ENCODE measurements at regions not wholly inside any gene's neighbourhood (a gene's known extent, or its start where the extent isn't known, plus 50 kb on each side); places are given as distances from the start of the nearest gene placed in this dataset.
A peak's percentile ranks its signal among the peaks of the same experiment; 100 is the strongest.
"Not testable (repeated sequence)": the region's sequence is repeated elsewhere in the genome, so short reads cannot be mapped to it uniquely, and the experiment has no call there.

DNA sequence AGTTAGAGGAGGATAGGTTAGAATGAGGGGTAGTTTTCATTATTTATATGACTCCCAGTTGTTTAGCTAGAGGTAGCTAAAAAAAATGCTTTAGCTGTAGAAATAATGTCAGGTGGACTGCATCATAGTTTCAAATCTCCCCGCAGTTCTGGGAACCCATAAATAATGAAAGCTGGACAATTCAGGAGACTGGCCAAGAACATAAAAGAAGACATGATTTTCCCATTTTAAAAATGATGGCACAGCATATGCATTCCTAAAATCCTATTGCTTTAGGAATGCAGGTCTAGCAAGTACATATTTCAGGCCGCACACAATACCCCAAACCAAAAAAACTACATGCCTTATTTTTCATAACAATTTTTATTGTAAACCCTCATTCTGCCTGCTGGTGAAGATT, 143.3 kb downstream of the CTH start:
- DNase-seq (ENCODE audit: low read depth) = no peak

DNA sequence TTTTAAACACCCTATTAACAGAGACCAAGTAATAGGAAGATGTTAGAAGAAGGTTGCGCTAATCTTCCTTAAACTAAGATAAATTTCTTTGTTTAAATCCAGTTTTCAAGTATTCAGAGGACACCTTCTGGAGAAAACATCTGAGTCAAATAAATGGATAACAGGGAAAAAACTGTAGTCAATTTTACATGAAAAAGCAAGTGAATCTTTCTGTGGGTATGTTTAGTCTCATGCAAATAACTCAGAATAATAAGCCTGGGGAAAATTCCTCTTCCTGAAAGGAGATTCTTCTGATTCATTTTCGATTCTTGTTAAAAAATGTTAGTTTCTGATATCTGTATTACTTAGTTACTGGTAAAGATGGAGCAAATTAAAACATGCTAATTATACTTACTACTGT, 145.5 kb downstream of the CTH start:
- DNase-seq (ENCODE audit: low read depth) = no peak

DNA sequence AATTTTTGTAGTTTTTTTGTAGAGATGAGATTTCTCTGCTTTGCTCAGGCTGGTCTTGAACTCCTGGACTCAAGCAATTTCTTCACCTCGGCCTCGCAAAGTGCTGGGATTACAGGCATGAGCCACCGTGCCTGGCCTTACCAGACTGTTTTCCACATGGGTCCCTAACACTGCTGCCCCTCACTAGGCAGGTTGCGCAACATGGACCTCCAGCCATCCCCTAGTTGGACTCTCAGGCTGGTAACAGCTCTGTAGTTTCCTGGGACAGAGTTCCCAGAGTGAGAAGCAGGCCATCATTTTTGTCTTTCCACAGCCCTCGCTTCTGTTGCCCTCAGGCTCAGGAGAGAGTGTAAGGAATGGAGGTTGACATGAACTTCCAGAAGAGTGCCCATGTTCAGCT, 156.1 kb downstream of the CTH start:
- no peak for DNase-seq (ENCODE audit: low read depth)

DNA sequence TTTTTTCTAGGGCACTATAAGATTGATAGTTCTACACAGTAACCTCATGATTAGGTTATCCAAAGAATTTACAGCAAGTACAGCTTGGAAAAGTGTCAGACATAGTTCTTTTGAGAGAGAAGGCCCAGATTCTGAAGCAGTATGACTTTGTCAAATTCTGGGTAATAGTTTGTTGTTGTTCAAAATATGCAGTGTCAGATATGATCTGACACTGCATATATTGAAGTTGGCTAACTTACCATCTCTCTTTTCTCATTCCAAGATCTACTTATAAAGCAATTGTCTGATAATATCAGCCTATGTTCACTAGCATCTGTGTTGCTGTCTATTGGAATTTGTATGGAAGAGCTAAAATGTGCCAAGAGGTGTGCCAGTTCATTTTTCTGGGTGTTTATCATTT, 160.1 kb downstream of the CTH start:
- no peak for DNase-seq (ENCODE audit: low read depth)

DNA sequence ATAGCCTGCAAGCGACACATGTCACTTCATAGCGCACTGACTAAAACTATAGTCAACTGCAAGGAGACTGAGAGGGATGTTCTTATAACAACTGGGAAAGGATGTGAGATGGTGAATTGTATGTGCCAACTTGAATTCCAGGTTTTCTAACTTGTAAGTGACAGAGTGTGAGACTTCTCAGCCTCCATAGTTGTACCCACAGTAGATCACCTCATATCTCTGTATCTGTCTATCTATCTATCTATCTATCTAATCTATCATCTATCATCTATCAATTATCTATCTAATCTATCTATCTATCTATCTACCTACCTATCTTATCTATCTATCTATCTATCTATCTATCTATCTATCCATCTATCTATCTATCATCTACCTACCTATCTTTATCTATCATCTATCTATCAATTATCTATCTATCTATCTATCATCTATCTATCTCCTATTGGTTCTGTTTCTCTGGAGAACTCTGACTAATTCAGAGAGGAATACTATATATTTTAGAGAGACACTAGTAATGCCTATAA, 162.3 kb downstream of the CTH start:
- no peak for DNase-seq (ENCODE audit: low read depth)

DNA sequence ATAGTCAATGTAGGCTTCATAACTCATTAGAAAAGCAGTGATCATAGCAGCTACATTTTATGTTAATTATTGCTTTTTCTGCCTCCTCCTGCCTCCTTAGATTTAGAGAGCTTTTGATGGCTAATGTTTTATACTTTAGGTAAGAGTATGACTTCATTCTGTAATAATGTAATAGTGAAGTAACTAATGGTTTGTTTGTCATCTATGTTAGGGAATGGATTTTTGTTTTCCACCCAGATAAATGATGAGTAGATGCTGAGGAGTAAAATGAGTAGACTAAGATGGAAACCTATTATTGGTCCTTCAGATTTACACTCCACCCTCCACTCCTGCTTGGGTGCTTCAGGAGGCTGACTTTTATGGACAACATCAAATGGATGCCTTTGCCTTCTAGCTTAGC, 170.6 kb downstream of the CTH start:
- DNase-seq (ENCODE audit: low read depth) = no peak

DNA sequence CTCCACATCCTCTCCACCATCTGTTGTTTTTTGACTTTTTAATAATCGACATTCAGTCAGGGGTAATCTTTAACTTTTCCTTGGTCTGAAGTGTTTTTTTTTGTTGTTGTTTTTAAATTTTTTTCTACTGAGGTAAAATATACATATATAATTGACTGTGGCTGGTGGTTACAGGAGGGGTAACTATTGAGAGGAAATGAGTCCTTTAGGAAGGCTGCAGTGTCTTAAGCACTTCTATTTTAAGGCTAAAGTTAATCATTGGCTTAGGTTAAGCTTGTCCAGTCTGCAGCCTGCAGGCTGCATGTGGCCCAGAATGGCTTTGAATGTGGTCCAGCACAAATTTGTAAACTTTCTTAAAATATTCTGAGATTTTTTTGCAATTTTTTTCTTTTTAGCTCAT, 172.5 kb downstream of the CTH start:
- DNase-seq (ENCODE audit: low read depth) = no peak

DNA sequence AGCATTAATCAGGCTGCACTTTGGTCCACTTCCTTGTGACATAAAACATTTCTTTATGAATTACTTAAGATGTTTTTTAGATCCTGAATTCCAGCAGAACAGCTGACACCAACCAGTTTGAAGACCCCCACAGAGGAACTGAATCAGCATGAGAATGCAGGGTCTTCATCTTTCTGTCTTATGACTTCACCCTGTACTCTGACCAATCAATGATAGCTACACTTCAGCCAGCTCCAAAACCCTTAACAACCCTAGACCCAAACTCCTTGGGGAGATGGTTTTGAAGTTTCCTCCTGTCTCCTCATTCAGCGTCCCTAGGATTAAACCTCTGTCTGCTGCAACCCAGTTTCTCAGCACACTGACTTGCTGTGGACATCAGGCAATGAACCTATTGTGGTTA, 175.0 kb downstream of the CTH start:
- DNase-seq (ENCODE audit: low read depth) = no peak

DNA sequence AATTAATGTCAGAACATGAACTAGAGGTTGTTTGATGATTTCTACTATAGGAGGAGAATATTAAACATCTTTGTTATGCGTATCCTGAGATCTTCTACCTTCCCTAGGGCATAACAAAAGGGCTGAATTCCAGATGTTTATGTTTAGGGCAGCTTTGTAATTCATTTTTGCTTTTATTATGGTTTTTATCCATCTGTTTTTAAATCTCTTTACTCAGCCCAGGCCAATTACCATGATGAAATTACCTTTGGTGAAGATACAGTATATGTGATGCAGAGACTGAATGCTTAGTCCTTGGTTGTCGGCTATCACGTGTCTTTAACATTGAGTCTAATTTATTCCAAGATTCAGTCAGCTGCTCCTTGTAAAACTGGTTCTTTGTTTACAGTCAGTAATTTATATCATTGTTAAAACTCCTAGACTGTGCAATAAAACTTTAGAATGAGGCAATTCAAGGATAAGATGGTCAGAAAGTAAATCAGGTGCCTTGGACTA, 176.9 kb downstream of the CTH start:
- no peak for DNase-seq (ENCODE audit: low read depth)

DNA sequence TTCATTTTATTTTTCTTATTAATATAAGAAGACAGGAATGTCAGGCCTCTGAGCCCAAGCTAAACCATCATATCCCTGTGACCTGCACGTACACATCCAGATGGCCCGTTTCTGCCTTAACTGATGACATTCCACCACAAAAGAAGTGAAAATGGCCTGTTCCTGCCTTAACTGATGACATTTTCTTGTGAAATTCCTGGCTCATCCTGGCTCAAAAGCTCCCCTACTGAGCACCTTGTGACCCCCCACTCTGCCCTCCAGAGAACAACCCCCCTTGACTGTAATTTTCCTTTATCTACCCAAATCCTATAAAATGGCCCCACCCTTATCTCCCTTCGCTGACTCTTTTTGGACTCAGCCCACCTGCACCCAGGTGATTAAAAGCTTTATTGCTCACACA, 182.5 kb downstream of the CTH start:
- not testable (repeated sequence) for DNase-seq (ENCODE audit: low read depth)

DNA sequence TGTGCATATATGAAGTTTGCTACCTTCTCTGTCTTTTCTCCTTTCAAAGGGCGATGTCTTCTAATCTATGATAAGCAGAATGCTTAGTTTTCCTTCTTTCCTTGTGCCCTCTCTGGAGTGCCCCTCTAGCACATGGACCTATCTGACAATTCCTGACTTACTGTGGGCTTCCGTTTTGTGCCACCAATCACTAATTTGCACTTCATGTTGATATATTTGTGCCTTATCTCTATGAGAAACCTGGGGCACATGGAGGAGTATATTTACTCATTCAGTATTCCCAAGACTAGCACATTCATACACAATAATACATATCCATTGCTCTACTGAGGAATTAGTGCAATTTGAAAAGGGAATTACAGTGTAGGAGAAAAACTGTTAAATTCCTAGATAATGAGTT, 197.7 kb downstream of the CTH start:
- DNase-seq (ENCODE audit: low read depth) = no peak

DNA sequence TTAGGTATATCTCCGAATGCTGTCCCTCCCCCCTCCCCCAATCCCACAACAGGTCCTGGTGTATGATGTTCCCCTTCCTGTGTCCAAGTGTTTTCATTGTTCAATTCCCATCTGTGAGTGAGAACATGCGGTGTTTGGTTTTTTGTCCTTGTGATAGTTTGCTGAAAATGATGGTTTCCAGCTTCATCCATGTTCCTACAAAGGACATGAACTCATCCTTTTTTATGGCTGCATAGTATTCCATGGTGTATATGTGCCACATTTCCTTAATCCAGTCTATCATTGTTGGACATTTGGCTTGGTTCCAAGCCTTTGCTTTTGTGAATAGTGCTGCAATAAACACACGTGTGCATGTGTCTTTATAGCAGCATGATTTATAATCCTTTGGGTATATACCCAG, 199.1 kb downstream of the CTH start:
- DNase-seq (ENCODE audit: low read depth) = not testable (repeated sequence)

DNA sequence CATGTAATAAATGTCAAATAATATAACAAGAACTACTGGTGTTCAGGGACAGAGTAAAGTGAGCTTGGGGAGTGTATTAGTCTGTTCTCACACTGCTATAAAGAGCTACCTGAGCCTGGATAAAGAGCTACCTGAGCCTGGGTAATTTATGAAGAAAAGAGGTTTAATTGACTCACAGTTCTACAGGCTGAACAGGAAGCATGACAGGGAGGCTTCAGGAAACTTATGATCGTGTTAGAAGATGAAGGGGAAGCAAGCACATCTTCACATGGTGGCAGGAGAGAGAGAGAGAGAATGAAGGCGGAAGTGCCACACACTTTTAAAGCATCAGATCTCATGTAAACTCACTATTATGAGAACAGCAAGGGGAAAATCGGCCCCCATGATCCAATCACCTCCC, 205.9 kb downstream of the CTH start:
- no peak for DNase-seq (ENCODE audit: low read depth)

DNA sequence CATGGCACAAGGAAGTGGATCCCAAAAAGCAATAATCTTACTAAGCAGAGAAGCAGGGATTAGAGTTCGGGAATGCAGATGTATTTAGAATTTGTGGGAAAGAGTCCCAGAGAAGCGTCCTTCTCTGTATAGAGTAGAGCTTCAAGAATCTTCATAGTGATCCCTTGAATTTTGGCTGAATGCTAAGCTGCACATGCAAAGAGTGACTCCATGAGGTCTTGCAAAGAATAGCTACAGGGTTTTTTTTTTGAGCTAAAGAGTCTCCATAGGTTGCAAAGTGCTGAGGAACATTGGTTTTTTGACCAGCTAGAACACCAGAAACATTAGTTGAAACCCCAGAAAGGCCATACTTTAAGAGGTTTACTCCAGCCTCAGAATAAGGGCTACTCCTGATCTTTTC, 206.7 kb downstream of the CTH start:
- no peak for DNase-seq (ENCODE audit: low read depth)

DNA sequence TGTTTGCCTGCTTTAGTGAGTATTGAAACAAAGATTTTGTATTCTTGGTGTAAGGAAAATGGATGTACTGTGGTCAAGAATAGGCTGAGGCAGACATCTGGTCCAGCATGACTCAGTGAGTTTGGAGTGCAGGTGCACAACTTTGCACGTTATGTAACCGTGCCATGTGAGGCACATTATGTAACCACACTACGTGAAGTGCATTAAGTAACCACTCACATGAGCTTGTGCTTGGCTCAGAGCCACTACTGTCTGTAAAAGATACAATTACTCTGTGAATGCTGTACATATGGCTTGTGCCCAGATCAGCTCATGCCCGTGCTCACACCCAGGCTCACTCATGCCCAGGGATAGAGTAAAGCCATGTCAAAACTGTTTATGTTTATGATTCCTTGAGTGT, 216.8 kb downstream of the CTH start:
- DNase-seq (ENCODE audit: low read depth) = no peak

DNA sequence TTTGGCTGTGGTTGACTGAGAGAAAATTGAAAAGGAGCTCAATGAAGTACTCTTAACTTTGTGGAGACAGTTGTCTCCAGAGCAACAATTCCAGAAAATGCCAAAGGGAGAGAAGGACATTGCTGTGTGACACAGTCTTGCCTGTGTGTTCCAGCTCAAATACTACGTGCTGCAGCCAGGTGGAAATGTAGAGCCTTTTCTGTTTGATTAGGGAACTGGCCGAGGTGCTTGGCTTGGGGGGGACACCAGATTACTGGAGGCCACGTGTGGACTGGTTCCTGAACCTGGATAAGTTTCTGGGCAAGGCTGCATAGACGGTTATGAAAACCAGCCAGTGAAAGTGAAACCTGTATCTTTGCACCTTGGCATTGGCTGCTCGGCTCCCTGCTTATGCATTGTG, 217.9 kb downstream of the CTH start:
- no peak for DNase-seq (ENCODE audit: low read depth)

DNA sequence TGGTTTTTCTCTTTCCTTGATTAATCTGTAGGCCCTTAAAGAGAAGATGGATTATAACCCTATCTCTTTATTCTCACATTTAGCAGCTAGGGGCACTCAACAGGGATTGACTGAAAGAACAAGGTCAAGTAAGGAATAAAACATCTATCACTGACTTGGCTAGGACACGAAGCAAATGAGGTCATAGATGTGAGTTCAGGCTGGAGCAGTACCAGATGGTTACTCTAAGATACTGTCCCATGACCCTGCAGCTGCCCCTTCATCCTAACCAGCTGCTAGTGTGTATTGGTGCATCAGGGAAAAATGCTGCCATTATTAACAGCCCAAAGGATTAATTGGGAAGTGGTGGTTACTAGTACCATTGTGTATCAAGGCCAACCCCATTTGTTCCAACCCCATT, 221.9 kb downstream of the CTH start:
- DNase-seq (ENCODE audit: low read depth) = no peak

DNA sequence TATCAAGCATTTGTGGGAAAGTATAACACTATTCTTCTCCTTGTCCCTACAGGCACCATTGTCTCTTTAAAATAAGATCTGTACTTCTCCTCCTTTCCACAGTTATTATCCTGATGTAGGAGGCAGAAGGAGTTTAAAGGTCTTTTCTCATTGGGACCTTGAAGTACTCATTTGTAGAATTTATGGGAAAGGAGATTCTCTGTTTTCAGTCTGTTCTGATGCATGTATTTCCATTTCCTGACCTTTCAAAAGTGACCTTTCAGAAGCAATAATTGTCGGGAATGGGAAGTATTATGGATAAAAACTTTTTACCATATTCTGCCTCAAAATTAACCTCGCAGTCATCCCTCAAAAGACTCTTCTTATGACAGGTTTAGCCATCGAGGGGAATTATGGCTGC, 224.8 kb downstream of the CTH start:
- no peak for DNase-seq (ENCODE audit: low read depth)

DNA sequence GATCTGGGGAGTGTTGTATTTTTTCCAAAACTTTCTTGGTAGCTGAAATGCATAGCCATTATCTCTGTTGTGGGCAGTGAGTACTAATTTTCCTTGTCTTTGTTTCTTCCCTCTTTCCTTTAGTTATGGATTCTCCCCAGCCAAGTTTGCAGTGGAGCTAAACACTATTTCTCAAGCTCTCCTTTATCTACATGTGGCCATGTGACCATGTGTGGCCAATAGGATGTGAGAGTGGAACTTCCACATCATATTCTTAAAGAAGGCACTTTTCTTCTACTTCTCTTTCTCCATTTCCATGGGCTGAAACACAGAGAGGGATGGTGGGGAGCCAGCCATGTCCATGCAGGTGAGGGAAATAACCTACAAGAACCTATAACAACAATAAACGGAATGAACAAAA, 230.8 kb downstream of the CTH start:
- no peak for DNase-seq (ENCODE audit: low read depth)

DNA sequence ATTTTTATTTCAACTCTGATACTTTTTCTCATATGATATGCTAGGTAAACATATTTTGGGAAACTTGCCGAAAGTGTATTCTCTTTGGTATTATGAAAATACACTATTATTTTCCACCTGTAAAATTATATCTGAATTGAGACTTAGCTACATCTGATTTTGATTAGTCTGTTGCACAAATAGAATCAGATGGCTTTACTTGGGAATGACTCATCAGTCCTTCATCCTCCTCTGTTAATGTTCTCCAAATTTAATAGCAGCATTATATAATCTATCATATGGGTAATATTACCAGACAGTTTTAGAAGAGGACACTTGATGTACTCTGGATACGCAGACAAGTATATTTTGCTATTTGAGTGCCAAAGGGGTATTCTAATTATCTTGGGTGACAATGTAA, 245.3 kb downstream of the CTH start:
- DNase-seq (ENCODE audit: low read depth) = no peak

DNA sequence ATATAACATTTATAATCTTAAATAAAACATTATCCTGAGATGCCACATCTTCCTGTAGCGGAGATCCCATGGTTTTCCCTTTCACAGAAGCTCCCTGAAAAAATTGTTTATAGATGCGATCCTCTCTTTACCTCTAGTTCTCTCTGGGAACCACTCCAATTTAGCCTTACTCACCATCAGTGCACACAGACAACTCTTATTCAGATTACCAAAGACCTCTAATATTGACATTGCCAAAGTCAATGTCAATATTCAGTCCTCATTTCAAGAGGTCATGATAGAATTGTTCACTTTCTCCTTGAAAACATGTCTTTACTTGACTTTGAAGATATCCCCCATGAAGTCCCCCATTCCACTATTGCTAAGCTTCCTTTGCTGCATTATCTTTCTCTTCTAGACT, 248.8 kb downstream of the CTH start:
- DNase-seq (ENCODE audit: low read depth) = no peak

DNA sequence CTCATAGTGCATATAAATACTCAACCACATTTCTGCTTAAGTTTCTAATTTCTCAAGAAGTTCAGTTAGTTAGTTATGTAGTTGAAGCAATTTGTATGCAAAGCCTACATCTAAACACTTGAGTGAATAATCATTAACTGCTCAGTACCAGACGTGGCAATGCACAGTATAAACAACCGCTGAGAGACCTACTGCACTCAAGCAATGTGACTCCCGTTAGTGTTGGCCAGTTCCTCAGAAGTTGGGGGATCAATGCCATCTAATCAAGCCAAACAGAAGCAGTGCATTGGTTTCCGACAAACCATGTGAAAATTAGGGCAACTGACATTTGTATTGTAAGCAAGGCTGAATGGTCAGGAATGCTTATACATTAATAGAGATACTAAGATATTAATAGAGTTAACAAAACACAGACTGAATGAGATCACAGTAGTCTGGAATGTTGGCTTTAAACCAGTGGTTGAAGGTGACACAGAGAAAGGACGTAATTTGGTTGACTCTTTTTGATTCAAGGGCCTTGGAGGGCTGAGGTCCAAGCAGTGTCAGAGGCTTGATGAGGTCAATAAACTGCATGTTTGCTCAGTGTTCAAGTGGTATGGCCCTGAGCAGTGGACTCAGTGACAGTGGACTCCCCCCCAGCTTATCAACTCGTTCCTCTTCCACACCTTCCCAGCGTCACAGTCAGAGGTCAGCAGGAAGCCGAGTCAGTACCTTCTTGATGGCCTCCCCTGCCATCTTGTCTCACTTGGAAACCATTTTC, 255.5 kb downstream of the CTH start:
- DNase-seq (ENCODE audit: low read depth) = no peak

DNA sequence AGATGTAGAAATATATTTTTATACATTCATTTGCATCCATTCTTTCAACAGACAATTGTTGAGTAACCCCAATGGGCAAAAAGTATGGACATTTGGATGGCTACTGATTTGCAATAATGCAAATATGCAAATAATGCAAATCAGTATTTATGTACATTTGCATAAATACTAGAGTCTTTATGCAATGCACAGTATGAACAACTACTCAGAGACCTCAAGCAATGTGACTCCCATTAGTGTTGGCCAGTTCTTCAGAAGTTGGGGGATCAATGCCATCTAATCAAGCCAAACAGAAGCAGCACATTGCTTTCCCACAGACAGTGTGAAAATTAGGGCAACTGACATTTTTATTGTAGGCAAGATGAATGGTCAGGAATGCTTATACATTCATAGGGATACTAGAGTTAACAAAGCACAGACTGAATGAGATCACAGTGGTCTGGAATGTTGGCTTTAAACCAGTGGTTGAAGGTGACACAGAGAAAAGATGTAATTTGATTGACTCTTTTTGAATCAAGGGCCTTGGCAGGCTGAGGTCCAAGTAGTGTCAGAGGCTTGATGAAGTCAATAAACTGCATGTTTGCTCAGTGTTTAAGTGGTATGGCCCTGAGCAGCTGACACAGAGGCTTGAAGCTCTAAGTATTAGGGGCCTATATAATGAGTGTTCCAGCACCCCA, 256.6 kb downstream of the CTH start:
- DNase-seq (ENCODE audit: low read depth) = peak; percentile 3

DNA sequence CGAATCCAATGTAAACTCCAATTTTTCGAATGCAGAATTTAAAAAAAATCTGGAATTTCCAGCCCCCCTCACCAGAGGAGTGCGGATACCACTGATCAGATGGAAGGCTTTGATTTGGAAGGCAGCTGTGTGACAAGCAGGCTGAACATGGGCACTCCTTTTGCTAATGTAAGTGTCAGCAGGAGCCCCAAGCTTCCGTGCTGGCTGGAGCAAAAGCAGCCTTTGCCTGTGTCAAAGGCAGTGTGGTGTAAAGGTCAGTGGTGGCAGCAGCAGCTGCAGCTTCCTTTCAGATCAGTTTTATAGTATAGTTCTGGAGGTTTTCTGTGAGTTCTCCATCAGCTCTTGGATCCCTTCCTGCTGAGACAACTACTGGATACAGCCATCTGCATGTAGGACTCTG, 259.9 kb downstream of the CTH start:
- DNase-seq (ENCODE audit: low read depth) = no peak
